GM12878 (cell line): ENCODE measurements at regions not wholly inside any gene's neighbourhood (a gene's known extent, or its start where the extent isn't known, plus 50 kb on each side); places are given as distances from the start of the nearest gene placed in this dataset.

ENCODE experiments used
- ATAC-seq: fragments of 200-7000 bp; cut with Tn5 transposase; 3 replicates; pipeline ENCODE4 v1.9.1; 2020; ENCODE audit warnings: mild to moderate bottlenecking, moderate library complexity
- BruUV-seq: library from RNA; stranded (reverse); fragments of 400-500 nt; replicated peaks from 2 replicates; lab custom pipeline; 2021; lab: Mats Ljungman, UMichigan
- CTCF ChIA-PET: fragments of 300-600 bp; sonication (Branson Sonifier 250); formaldehyde crosslinking; extraction: SDS; loops from one replicate; lab custom pipeline; 2021; ENCODE audit warnings: inconsistent platforms; lab: Yijun Ruan, JAX
- POLR2A ChIA-PET: fragments of 350-600 bp; formaldehyde crosslinking; extraction: SDS; loops from one replicate; lab custom pipeline; 2021; ENCODE audit warnings: inconsistent platforms; lab: Charles Lee
- RAD21 ChIA-PET: fragments of 300-600 bp; sonication (Branson Sonifier 250); formaldehyde crosslinking; loops from one replicate; lab custom pipeline; 2023; ENCODE audit warnings: antibody characterized with exemption; ENCODE audit not compliant: unreplicated experiment; lab: Charles Lee
- SMC1A ChIA-PET: fragments of 300-600 bp; sonication (Branson Sonifier 250); formaldehyde crosslinking; loops from one replicate; lab custom pipeline; 2023; ENCODE audit not compliant: unreplicated experiment, uncharacterized antibody; lab: Charles Lee
- DNase-seq: peaks from one replicate; pipeline ENCODE4 v3.0.0-alpha.2; 2011; ENCODE audit warnings: low read depth, low spot score
- FAIRE-seq: peaks from 3 replicates; lab custom pipeline; 2011; peaks lifted over from hg19 to GRCh38; lab: Jason Lieb, UNC
- H2AFZ ChIP-seq: 2 replicates; pipeline ENCODE4 v1.6.0; 2011; ENCODE audit warnings: low read depth, low read length, control low read depth; ENCODE audit not compliant: control insufficient read depth
- H3K27ac ChIP-seq: 2 replicates; pipeline ENCODE4 v1.5.1; 2011; ENCODE audit warnings: control low read depth; ENCODE audit not compliant: control insufficient read depth, insufficient read depth
- H3K27me3 ChIP-seq, 2 experiments: replicated peaks in 1 of 2; 2 replicates each; pipeline versions ENCODE4 v1.6.0 to v1.6.1; 2011; ENCODE audit warnings: low read length in 1 of 2; ENCODE audit not compliant: control insufficient read depth in 2 of 2, insufficient read depth in 2 of 2
- H3K36me3 ChIP-seq, 2 experiments: 2 replicates each; pipeline ENCODE4 v1.5.1; 2011; ENCODE audit warnings: low read length in 1 of 2; ENCODE audit not compliant: control insufficient read depth in 2 of 2, insufficient read depth in 2 of 2
- H3K4me1 ChIP-seq: 2 replicates; pipeline ENCODE4 v1.6.1; 2011; ENCODE audit warnings: mild to moderate bottlenecking, low read length, moderate library complexity, mixed read lengths; ENCODE audit not compliant: control insufficient read depth, insufficient read depth
- H3K4me2 ChIP-seq: 2 replicates; pipeline ENCODE4 v1.6.0; 2011; ENCODE audit warnings: control low read depth; ENCODE audit not compliant: control insufficient read depth, insufficient read depth
- H3K4me3 ChIP-seq: fragments of 200-600 bp; sonication (generic); 2 replicates; pipeline ENCODE4 v1.5.1; 2016
- H3K79me2 ChIP-seq: 2 replicates; pipeline ENCODE4 v1.6.0; 2011; ENCODE audit warnings: low read length; ENCODE audit not compliant: control insufficient read depth, insufficient read depth
- H3K9ac ChIP-seq: 2 replicates; pipeline ENCODE4 v1.8.0; 2011; ENCODE audit warnings: low read length, control low read depth, mixed read lengths; ENCODE audit not compliant: control insufficient read depth, insufficient read depth
- H3K9me3 ChIP-seq: replicated peaks from 3 replicates; pipeline ENCODE4 v1.5.1; 2011; ENCODE audit warnings: mild to moderate bottlenecking, low read length; ENCODE audit not compliant: control insufficient read depth, insufficient read depth
- H4K20me1 ChIP-seq: 2 replicates; pipeline ENCODE4 v1.6.0; 2011; ENCODE audit not compliant: control insufficient read depth, insufficient read depth
- EED ChIP-seq: sonication (generic); IDR thresholded peaks from 2 replicates; pipeline ENCODE4 v1.6.1; 2016; ENCODE audit warnings: antibody characterized with exemption, low read depth
- FOXK2 ChIP-seq: fragments of 450-650 bp; IDR thresholded peaks from 2 replicates; pipeline ENCODE4 v1.6.1; 2017; ENCODE audit warnings: mild to moderate bottlenecking, moderate library complexity
- HDGF ChIP-seq: fragments of 450-650 bp; IDR thresholded peaks from 2 replicates; pipeline ENCODE4 v1.6.1; 2016; ENCODE audit warnings: antibody characterized with exemption
- KDM1A ChIP-seq: fragments of 200-600 bp; sonication (generic); IDR thresholded peaks from 2 replicates; pipeline ENCODE4 v1.6.1; 2016; ENCODE audit warnings: borderline replicate concordance
- NFXL1 ChIP-seq: fragments of 450-650 bp; IDR thresholded peaks from 2 replicates; pipeline ENCODE4 v1.6.1; 2017; ENCODE audit warnings: antibody characterized with exemption, mild to moderate bottlenecking, borderline replicate concordance
- NFYB ChIP-seq: IDR thresholded peaks from 2 replicates; pipeline ENCODE4 v1.6.1; 2011; ENCODE audit warnings: low read depth, mild to moderate bottlenecking, low read length, improper control_type of control experiment, moderate library complexity; ENCODE audit not compliant: insufficient read depth
- POLR2AphosphoS5 ChIP-seq: IDR thresholded peaks from 2 replicates; pipeline ENCODE4 v1.6.1; 2011; ENCODE audit warnings: mild to moderate bottlenecking, low read length, inconsistent platforms
- REST ChIP-seq: IDR thresholded peaks from 2 replicates; pipeline ENCODE4 v1.6.1; 2012; ENCODE audit warnings: mild to moderate bottlenecking, low read depth, low read length
- SMARCA5 ChIP-seq: fragments of 450-650 bp; IDR thresholded peaks from 2 replicates; pipeline ENCODE4 v1.6.1; 2017; ENCODE audit warnings: mild to moderate bottlenecking
- ZNF217 ChIP-seq: fragments of 450-650 bp; IDR thresholded peaks from 2 replicates; pipeline ENCODE4 v1.6.1; 2017; ENCODE audit warnings: antibody characterized with exemption, mild to moderate bottlenecking
- ZNF384 ChIP-seq: IDR thresholded peaks from 2 replicates; pipeline ENCODE4 v1.6.1; 2012; ENCODE audit warnings: low read depth, mild to moderate bottlenecking, low read length, improper control_type of control experiment, borderline replicate concordance
- WGBS: methylation state at CpG from one replicate; pipeline ENCODE4 v1.1.6; 2016; ENCODE audit warnings: low lambda C conversion rate; ENCODE audit not compliant: insufficient replicate concordance, insufficient coverage; ENCODE audit errors: missing lambda C conversion rate; 5-methylcytosine and 5-hydroxymethylcytosine counted together
- in situ Hi-C: fragments of 300-500 bp; cut with MboI; formaldehyde crosslinking; loops from 9 replicates; pipeline ENCODE4 v1.14.3; 2018; ENCODE audit warnings: mixed read lengths
- intact Hi-C: fragments of 100-400 bp; cut with micrococcal nuclease; formaldehyde crosslinking; loops from one replicate; pipeline ENCODE4 v1.14.2; 2022; ENCODE audit not compliant: unreplicated experiment
- TF ChIP-seq, protein P1 (sequence below): fragments of 450-650 bp; IDR thresholded peaks from 2 replicates; pipeline ENCODE4 v1.6.1; 2018; ENCODE audit warnings: mild to moderate bottlenecking, low read depth, moderate library complexity; ENCODE audit not compliant: partially characterized antibody
- TF ChIP-seq, protein P2 (sequence below): IDR thresholded peaks from 2 replicates; pipeline ENCODE4 v1.6.1; 2011; ENCODE audit warnings: mild to moderate bottlenecking, low read depth, low read length, moderate library complexity; ENCODE audit not compliant: insufficient replicate concordance
- TF ChIP-seq, protein P3 (sequence below): fragments of 150-350 bp; IDR thresholded peaks from 2 replicates; pipeline ENCODE4 v1.6.1; 2014; ENCODE audit warnings: mild to moderate bottlenecking, low read depth, low read length
- TF ChIP-seq, protein P4 (sequence below): IDR thresholded peaks from 2 replicates; pipeline ENCODE4 v1.6.1; 2012; ENCODE audit warnings: low read length, inconsistent platforms

GRCh38 chr10:94193466-94193924 is 169.2 kb downstream of the NOC3L start:
- Histone ChIP-seq H3K4me2 (no peak overlapping the region), H3K27me3 (no peaks in the 10 kb centered on the region), H2AFZ (no peak overlapping the region), H4K20me1 (no peaks in the 10 kb centered on the region), H3K4me1 (no peaks in the 10 kb centered on the region), H3K4me3 (no peak overlapping the region), H3K9me3 (no peaks in the 10 kb centered on the region), H3K36me3 (no peaks in the 10 kb centered on the region), H3K27ac (no peak overlapping the region), H3K9ac (no peak overlapping the region), H3K79me2 (no peaks in the 10 kb centered on the region)
- in situ Hi-C loops (no loop called here), intact Hi-C loops (no loop called here)
- FAIRE-seq (no peak), DNase-seq (no peak), ATAC-seq (no peak)
- ChIA-PET RAD21 (no interaction called here), CTCF (no interaction called here), SMC1A (no interaction called here), POLR2A (no interaction called here)
- 6% methylated on average over 4 of the region's 4 CpGs for WGBS
- no TSS peak for BruUV-seq
- TF ChIP-seq ZNF217, result no peak
- TF ChIP-seq FOXK2, result no peak
- TF ChIP-seq KDM1A, result no peak
- TF ChIP-seq, protein P1, sequence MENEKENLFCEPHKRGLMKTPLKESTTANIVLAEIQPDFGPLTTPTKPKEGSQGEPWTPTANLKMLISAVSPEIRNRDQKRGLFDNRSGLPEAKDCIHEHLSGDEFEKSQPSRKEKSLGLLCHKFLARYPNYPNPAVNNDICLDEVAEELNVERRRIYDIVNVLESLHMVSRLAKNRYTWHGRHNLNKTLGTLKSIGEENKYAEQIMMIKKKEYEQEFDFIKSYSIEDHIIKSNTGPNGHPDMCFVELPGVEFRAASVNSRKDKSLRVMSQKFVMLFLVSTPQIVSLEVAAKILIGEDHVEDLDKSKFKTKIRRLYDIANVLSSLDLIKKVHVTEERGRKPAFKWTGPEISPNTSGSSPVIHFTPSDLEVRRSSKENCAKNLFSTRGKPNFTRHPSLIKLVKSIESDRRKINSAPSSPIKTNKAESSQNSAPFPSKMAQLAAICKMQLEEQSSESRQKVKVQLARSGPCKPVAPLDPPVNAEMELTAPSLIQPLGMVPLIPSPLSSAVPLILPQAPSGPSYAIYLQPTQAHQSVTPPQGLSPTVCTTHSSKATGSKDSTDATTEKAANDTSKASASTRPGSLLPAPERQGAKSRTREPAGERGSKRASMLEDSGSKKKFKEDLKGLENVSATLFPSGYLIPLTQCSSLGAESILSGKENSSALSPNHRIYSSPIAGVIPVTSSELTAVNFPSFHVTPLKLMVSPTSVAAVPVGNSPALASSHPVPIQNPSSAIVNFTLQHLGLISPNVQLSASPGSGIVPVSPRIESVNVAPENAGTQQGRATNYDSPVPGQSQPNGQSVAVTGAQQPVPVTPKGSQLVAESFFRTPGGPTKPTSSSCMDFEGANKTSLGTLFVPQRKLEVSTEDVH, result no peak
- no peak for TF ChIP-seq ZNF384
- TF ChIP-seq, protein P2, sequence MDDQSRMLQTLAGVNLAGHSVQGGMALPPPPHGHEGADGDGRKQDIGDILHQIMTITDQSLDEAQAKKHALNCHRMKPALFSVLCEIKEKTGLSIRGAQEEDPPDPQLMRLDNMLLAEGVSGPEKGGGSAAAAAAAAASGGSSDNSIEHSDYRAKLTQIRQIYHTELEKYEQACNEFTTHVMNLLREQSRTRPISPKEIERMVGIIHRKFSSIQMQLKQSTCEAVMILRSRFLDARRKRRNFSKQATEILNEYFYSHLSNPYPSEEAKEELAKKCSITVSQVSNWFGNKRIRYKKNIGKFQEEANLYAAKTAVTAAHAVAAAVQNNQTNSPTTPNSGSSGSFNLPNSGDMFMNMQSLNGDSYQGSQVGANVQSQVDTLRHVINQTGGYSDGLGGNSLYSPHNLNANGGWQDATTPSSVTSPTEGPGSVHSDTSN, result no peak
- TF ChIP-seq POLR2AphosphoS5, result no peak
- TF ChIP-seq NFXL1, result no peak
- no peak for TF ChIP-seq NFYB
- no peak for TF ChIP-seq REST
- TF ChIP-seq, protein P3, sequence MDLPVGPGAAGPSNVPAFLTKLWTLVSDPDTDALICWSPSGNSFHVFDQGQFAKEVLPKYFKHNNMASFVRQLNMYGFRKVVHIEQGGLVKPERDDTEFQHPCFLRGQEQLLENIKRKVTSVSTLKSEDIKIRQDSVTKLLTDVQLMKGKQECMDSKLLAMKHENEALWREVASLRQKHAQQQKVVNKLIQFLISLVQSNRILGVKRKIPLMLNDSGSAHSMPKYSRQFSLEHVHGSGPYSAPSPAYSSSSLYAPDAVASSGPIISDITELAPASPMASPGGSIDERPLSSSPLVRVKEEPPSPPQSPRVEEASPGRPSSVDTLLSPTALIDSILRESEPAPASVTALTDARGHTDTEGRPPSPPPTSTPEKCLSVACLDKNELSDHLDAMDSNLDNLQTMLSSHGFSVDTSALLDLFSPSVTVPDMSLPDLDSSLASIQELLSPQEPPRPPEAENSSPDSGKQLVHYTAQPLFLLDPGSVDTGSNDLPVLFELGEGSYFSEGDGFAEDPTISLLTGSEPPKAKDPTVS, result no peak
- TF ChIP-seq HDGF, result no peak
- no peak for TF ChIP-seq EED
- TF ChIP-seq SMARCA5, result no peak
- TF ChIP-seq, protein P4, sequence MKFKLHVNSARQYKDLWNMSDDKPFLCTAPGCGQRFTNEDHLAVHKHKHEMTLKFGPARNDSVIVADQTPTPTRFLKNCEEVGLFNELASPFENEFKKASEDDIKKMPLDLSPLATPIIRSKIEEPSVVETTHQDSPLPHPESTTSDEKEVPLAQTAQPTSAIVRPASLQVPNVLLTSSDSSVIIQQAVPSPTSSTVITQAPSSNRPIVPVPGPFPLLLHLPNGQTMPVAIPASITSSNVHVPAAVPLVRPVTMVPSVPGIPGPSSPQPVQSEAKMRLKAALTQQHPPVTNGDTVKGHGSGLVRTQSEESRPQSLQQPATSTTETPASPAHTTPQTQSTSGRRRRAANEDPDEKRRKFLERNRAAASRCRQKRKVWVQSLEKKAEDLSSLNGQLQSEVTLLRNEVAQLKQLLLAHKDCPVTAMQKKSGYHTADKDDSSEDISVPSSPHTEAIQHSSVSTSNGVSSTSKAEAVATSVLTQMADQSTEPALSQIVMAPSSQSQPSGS, result no peak
